Tibial nerve (tissue), 4 donors: ENCODE measurements at regions not wholly inside any gene's neighbourhood (a gene's known extent, or its start where the extent isn't known, plus 50 kb on each side); places are given as distances from the start of the nearest gene placed in this dataset.

Source experiments
- EP300 ChIP-seq, 2 donors: sonication (generic); formaldehyde crosslinking; IDR thresholded peaks; one replicate each; pipeline ENCODE4 v1.6.1; 2017; ENCODE audit warnings: antibody characterized with exemption in 2 of 2, mild to moderate bottlenecking in 1 of 2
- POLR2A ChIP-seq, 2 donors: fragments of 450-650 bp; IDR thresholded peaks; one replicate each; pipeline ENCODE4 v1.6.1; 2017; ENCODE audit warnings: antibody characterized with exemption in 2 of 2, mild to moderate bottlenecking in 2 of 2, moderate library complexity in 2 of 2
- TF ChIP-seq, protein P1 (sequence below), 5 experiments: fragments of 200-600 bp in 3 of 5; fragments of 450-650 bp in 2 of 5; sonication (generic) in 3 of 5; IDR thresholded peaks; one replicate each; pipeline ENCODE4 v1.5.1; 2016 to 2019; ENCODE audit warnings: antibody characterized with exemption in 5 of 5, mild to moderate bottlenecking in 3 of 5, moderate library complexity in 2 of 5

DNA sequence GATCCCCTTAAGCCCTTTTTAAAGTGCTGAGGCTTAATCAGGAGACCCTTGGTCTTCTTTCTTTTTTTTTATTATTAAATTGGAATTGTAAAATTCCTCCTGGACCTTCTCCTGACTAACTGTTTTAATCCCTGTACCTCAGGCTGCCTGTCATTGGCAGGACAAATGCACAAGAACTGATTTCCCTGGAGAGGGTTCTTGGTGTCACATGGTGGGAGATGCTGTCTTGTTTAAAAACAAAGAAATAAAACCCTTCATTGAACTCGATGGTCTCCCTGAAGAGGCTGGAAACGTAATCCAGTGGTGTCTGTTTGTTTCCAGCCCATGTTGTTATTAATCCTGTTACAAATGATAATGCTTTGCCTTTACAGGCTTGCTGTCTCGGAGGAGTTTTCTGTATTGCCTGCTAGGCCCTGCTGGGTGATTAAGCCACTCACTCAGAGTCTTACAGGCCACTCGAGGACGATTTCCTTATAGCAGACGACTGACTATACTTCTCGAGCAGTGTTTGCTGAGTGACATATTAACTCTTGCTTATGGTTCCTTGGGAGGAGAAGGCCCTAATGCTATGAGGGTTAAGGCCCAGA is 100.5 kb upstream of the MGAT5 start:
- TF ChIP-seq, protein P1, sequence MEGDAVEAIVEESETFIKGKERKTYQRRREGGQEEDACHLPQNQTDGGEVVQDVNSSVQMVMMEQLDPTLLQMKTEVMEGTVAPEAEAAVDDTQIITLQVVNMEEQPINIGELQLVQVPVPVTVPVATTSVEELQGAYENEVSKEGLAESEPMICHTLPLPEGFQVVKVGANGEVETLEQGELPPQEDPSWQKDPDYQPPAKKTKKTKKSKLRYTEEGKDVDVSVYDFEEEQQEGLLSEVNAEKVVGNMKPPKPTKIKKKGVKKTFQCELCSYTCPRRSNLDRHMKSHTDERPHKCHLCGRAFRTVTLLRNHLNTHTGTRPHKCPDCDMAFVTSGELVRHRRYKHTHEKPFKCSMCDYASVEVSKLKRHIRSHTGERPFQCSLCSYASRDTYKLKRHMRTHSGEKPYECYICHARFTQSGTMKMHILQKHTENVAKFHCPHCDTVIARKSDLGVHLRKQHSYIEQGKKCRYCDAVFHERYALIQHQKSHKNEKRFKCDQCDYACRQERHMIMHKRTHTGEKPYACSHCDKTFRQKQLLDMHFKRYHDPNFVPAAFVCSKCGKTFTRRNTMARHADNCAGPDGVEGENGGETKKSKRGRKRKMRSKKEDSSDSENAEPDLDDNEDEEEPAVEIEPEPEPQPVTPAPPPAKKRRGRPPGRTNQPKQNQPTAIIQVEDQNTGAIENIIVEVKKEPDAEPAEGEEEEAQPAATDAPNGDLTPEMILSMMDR (IDR thresholded peaks at IDR 0.05) = no peak
- no peak for TF ChIP-seq EP300 (IDR thresholded peaks at IDR 0.05)
- TF ChIP-seq POLR2A (IDR thresholded peaks at IDR 0.05) = no peak
